ENCODE measurements at regions not wholly inside any gene's neighbourhood (a gene's known extent, or its start where the extent isn't known, plus 50 kb on each side); places are given as distances from the start of the nearest gene placed in this dataset.

DNA sequence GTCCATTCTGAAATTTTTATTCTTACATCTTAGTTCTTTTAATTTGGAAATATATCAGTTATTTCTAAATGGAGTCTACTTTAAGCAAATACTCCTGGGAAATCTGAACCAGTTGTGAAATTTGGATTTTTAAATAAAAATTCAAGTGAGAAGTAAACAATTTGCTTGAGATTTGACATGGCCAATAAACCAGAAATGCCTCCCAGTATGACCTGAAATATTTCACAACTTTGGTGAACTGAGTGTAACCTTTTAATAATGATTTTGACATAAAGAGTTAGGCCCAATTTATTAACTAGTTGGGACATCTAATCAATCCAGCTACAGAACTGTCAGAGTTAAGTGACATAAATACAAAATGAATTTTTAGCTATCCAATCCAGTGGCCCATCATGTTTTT, 192.0 kb downstream of the ZC3H11B start:
- H3K23ac ChIP-seq (ENCODE audit: insufficient read length), result no peak overlapping the region
- H4K91ac ChIP-seq (replicated peaks; ENCODE audit: insufficient read length, low read length), result no peak overlapping the region
- ChIA-PET CTCF (ENCODE audit: partially characterized antibody) (no interaction called here), POLR2A (ENCODE audit: partially characterized antibody) (no interaction called here)
- H3K4ac ChIP-seq (replicated peaks; ENCODE audit: insufficient read length, low read depth, low read length), result no peak overlapping the region
- H2BK5ac ChIP-seq (ENCODE audit: low read depth, low read length), result no peak overlapping the region
- H2BK15ac ChIP-seq (ENCODE audit: low read length), result no peak overlapping the region
- no peaks in the 10 kb centered on the region for H3K23me2 ChIP-seq (ENCODE audit: low read depth, low read length)
- no peak overlapping the region for H2BK120ac ChIP-seq (replicated peaks; ENCODE audit: low read depth, low read length)
- no peaks in the 10 kb centered on the region for H3K4me1 ChIP-seq (replicated peaks in 1 of 4; ENCODE audit: control insufficient read depth in 3 of 4, insufficient read depth in 4 of 4, low read length in 3 of 4)
- H3K79me1 ChIP-seq (ENCODE audit: low read depth, low read length), result no peaks in the 10 kb centered on the region
- H3K18ac ChIP-seq (ENCODE audit: extremely low read depth, low read length), result no peak overlapping the region
- no peak overlapping the region for H4K5ac ChIP-seq (ENCODE audit: insufficient read length, low read depth, low read length)
- H2BK20ac ChIP-seq (ENCODE audit: low read length), result no peak overlapping the region
- H4K8ac ChIP-seq (ENCODE audit: extremely low read depth, insufficient read depth, low read length), result no peak overlapping the region
- H3K4me2 ChIP-seq (ENCODE audit: insufficient read depth in 1 of 2, low read depth in 2 of 2, low read length in 2 of 2), result no peak overlapping the region
- FAIRE-seq (no peak), DNase-seq (ENCODE audit: low read depth in 1 of 2, low spot score in 2 of 2) (no peak)
- H4K20me1 ChIP-seq (replicated peaks in 1 of 2; ENCODE audit: control insufficient read depth in 1 of 2, insufficient read depth in 2 of 2, low read length in 2 of 2), result no peaks in the 10 kb centered on the region
- H3K9ac ChIP-seq (replicated peaks in 1 of 4; ENCODE audit: extremely low read depth in 1 of 4, low read depth in 3 of 4, low read length in 3 of 4), result no peak overlapping the region
- H2AFZ ChIP-seq (ENCODE audit: low read length), result no peak overlapping the region
- no peak overlapping the region for H3K56ac ChIP-seq (replicated peaks; ENCODE audit: insufficient read length, low read depth, low read length)
- no peak overlapping the region for H2BK12ac ChIP-seq (ENCODE audit: low read depth, low read length)
- H3K36me3 ChIP-seq (ENCODE audit: control insufficient read depth in 2 of 4, insufficient read depth in 4 of 4, low read length in 3 of 4), result no peaks in the 10 kb centered on the region
- TF ChIP-seq MAFK (IDR thresholded peaks at IDR 0.05; ENCODE audit: low read depth, low read length) (no peak), NRF1 (IDR thresholded peaks at IDR 0.05; ENCODE audit: low read depth, low read length) (no peak), KDM4A (IDR thresholded peaks at IDR 0.05; ENCODE audit: low read depth, low read length, severe bottlenecking) (no peak)
- H2AK5ac ChIP-seq (ENCODE audit: low read depth, low read length), result no peak overlapping the region
- no peaks in the 10 kb centered on the region for H3K9me3 ChIP-seq (ENCODE audit: insufficient read depth in 2 of 2, low read depth in 1 of 2, low read length in 1 of 2)
- H3K14ac ChIP-seq (ENCODE audit: insufficient read length), result no peak overlapping the region
- H3K27me3 ChIP-seq (replicated peaks in 1 of 4; ENCODE audit: control insufficient read depth in 3 of 4, extremely low read depth in 1 of 4, insufficient read depth in 3 of 4, low read length in 3 of 4), result no peaks in the 10 kb centered on the region
- no peak overlapping the region for H3K4me3 ChIP-seq (ENCODE audit: extremely low read depth in 1 of 4, insufficient read depth in 2 of 4, low read depth in 3 of 4, low read length in 4 of 4)
- H3K27ac ChIP-seq (ENCODE audit: low read depth, low read length), result no peak overlapping the region
- no peaks in the 10 kb centered on the region for H3K79me2 ChIP-seq (ENCODE audit: control insufficient read depth in 1 of 2, insufficient read depth in 2 of 2, low read length in 2 of 2)
